ENCODE measurements at regions not wholly inside any gene's neighbourhood (a gene's known extent, or its start where the extent isn't known, plus 50 kb on each side); places are given as distances from the start of the nearest gene placed in this dataset.

GRCh38 chr4:1511441-1512041 lies 105.3 kb upstream of the NKX1-1 start:
- DNase-seq (ENCODE audit: low spot score) = peak; percentile 10

DNA sequence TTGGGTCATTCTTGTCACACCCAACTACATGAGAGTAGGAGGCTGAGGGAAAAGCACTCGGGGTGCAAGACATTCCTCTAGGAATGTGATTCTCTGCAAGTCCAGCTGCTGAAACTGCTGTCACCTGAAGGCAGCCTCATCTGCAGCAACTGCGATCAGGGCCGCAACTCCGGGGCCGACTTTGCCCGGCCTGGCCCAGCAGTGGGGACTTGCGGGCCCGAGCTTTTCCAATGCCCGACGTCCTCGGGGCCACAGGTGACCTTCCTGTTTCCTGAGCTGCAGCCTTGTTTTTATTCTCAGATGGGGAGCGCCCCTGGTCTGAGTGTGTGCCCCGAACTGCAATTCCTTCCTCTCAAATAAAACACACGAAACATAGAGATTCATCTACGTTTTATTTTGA lies 104.7 kb upstream of the NKX1-1 start:
- DNase-seq (ENCODE audit: low spot score) = no peak

DNA sequence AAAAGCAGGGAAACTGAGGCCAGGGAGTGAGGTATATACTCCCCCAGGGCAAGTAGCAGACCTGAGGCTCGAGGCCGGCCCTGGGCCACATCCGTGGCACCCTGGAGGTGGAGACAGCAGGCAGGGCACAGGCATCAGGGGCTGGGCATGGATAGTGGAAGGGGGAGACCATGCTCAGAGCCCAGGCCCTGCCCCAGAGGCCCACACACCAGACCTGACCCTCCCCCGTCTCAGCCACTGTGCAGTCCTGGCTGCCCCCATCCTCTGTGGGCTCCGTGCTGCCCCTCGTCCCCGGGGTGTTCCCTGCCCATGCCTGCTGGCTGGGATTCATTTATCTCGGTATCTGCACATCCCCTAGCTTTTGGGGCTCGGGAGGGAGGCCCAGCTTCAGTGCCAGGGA lies 103.1 kb upstream of the NKX1-1 start:
- no peak for DNase-seq (ENCODE audit: low spot score)

GRCh38 chr4:1508161-1509160 lies 102.2 kb upstream of the NKX1-1 start:
- no peak for DNase-seq (ENCODE audit: low spot score)

DNA sequence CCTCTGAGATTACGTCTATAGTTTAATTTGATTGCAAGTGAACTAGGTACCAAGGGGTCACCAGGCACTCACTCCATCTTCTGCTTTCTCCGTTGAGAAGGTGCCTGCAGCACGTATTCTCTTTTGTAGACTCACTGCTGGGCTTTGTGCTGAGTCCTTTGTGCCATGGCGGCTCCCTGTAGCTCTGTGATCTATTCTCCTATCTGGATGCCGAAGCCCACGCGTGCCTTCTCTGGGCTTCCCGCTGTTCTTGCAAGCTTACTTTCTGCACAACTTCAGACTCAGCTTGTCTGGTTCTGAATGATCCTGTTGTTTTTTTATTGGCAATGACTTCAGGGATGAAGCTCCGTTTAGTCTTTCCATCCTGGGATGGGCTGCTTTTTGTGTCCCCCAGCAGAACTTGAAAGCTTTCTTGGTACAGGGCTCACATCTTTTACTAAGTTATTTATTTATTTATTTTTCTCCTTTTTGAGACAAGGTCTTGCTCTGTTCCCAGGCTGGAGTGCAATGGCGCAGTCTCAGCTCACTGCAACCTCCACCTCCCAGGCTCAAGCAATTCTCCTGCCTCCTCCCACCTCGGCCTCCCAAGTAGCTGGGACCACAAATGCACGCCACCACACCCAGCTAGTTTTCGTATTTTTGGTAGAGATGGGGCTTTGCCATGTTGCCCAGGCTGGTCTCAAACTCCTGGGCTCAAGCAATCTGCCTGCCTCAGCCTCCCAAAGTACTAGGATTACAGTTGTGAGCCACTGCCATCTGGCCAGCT lies 100.9 kb upstream of the NKX1-1 start:
- no peak for DNase-seq (ENCODE audit: low spot score)

- no peak for DNase-seq (ENCODE audit: low spot score)
Observed at GRCh38 chr4:1505511-1506460, 99.5 kb upstream of the NKX1-1 start.

- no peak for DNase-seq (ENCODE audit: low spot score)
Observed at GRCh38 chr4:1504595-1505500, 98.6 kb upstream of the NKX1-1 start.

DNA sequence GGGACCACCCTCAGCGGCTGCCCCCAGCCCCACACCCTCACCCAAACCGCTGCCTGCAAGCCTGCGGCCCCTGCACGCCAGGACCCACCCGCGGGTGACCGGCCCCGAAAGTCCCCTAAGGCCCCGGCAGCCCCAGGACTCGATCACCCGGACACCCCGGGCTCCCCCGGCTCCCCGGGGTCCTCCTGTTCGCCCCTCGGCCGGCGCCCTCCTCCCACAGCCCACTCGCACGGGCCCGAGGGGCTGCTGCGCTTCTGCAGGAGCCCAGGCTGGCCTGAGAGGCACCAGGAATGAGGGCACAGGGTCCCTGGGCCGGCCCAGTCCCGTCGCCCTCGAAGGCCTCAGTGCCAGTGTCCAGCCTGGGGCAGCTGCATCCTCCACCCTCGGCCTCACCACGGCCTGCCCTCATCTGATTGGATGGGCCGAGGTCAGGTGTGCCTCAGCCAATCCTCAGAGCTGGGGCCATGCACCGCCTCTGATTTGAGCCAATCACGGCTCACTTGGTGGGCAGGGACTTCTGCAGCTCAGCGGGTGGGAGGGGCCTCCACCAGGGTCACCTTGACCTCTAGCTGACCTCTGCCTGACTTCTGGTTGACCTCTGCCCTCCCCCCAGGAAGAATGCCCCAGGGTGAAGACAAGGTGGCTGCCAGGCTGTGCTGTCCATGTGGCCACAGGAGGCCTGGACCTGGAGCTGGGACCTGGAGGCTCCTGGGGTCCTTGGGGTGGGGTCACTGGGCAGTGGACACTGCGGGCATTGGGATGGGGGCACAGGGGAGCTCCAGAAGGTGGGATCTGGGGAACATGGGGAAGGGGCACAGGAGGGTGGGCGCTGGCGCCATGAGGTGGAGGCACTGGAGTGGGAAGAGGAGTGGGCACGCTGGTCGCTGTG lies 97.6 kb upstream of the NKX1-1 start:
- DNase-seq (ENCODE audit: low spot score) = no peak

DNA sequence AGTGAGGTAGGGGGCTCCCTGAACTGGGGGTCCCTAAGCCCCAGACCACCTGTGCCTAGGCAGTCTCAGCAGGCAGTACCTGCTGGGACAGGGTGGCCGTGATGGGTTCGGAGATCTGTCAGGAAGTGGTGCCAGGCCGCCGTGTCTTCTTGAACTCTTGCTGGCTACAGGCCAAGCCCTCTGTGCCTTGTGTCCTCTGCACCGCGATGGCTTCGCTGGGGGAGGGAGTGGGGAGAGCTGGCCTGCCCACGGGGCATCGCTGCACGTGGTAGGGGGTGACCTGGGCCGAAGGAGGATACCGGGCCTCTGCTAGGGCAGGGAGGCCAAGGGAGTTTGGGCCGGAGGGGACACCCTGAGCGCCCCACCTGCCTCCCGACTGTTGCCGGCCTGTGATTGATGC lies 96.7 kb upstream of the NKX1-1 start:
- DNase-seq (ENCODE audit: low spot score) = no peak

GRCh38 chr4:1502501-1502886 lies 96.3 kb upstream of the NKX1-1 start:
- DNase-seq (ENCODE audit: low spot score) = no peak

DNA sequence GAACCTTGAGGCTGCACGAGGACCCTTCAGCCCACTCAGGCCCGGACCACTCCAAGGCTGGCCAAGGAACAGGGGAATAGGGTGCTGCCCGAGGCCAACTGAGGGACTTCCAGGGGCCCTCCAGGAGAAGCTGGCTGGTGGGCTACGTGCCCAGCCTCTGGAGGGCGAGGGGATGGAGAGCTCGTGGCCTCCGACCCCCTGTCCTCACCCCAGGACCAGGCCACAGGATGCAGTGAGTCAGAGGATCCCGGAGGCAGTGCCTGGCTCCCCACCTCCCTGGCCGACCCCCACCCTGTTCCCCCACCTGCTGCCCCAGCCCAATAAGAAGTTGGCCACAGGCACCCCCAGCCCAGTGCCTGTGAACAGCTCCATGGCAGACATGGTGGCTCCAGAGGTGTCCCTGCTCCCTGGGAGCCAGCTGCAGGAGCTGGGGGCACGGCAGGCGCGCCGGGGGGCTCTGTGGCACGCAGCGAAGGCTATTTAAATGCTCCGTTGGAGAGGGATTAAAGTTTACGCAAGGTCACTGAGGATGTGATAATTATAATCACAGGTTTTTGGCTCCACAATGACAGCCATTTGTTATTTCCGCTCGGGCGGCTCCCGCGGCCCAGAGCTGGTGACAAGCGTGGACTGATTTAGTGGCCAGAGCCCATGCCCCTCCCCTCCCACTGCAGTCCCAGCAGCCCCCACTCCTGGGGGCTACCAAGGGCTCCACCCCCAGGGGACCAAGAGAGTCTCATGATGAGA lies 95.7 kb upstream of the NKX1-1 start:
- no peak for DNase-seq (ENCODE audit: low spot score)

DNA sequence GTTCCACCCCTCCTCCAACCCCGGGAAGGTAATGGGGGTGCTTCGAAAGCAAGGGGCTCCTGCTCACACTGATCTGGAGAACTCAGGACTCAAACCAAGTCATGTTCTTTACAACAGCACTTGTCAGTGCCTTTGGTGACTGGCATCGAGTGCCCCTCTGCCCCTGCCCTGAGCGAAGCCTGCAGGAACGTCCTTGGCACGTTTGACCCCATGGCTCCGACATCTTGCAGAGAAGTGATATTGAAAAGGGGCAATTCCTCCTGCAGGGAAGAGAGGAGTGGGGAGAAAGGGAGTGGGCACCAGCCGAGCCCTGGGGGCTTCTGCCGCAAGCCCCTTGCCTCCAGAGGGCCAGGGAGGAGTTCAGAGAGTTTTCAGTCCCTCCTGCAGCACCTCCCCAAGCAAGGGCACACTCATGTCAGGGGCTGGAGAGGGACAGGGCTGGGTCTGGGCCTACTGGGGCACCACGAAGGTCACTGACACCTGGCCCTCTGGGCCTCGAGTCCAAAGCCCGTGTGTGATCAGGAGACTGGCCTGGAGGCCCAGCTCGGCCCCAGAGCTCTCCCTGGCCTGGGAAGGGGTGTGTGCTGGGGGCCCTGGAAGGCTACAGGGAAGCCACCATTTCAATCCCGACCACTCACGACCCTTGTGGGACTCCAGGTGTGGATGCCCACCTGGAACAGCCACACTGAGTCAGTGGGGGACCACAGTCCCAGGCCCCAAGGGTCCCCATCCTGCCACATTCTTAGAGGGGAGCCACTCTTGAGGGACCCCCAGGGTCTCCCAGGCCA lies 94.9 kb upstream of the NKX1-1 start:
- no peak for DNase-seq (ENCODE audit: low spot score)

DNA sequence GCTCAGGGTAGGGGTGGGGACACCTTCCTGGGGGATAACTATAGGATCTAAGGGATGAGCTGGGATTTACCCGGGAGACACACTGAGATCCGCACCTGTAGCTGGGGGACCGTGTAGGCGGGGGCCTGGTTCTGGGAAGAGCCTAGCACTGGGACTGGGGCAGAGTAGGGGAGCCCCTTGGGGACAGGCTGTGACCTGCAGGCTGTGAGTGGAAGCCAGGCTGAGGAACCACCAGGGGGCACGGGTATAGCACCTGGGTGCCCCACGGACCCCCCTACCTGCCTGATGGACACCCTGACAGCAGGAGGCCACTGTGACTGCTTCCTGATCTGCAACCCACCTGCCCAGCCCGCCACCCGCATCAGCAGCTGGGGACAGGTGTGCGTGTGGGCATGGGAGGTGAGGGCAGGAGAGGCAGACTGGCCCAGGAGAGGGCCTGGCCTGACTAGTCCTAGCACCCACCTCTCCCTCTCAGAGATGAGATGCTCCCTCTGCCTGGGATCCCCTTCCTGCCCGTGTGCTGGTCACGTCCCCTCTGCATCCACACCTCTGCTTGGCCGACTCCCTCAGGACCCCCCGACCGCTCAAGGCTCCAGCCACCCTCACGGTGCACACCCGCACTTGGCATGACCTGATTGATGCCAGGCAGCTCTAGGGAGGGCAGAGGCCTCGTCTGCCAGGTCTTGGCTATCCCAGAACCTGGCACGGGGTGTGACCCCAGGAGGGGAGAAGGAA lies 94.2 kb upstream of the NKX1-1 start:
- DNase-seq (ENCODE audit: low spot score) = no peak

GRCh38 chr4:1499465-1499864 lies 93.2 kb upstream of the NKX1-1 start:
- no peak for DNase-seq (ENCODE audit: low spot score)

GRCh38 chr4:1497189-1497801 lies 91.1 kb upstream of the NKX1-1 start:
- DNase-seq (ENCODE audit: low spot score) = no peak

DNA sequence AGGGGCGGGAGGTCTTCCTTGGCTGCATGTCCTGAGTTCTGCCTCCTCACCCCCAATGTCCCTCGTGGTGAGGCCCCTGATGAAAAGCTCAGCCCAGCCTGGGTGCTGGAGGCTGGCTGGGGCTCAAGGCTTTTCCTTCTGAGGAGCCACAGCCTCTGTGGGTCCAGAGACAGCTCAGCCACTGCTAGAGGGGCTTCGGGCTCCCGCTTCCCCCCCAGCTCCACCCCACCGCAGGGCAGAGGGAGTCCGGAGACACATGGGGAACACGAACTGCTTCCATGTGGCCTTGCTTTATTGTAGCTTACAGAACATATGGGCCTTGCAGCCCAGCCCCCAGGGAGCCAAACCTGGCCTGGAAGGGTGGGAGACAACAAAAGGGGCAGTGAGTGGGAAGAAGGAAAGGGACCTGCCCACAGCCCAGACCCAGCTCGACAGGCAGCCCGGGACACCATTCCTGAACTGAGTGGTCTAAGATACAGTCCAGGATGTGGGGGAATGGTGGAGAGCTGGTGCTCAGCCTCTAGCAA lies 89.9 kb upstream of the NKX1-1 start:
- no peak for DNase-seq (ENCODE audit: low spot score)

Data from CD4-positive, alpha-beta T cell treated with Interleukin-15 for 4 hours (primary cell).